H9 (cell line): ENCODE measurements at regions not wholly inside any gene's neighbourhood (a gene's known extent, or its start where the extent isn't known, plus 50 kb on each side); places are given as distances from the start of the nearest gene placed in this dataset.

Experiments used
- DNase-seq: peaks from one replicate; pipeline ENCODE4 v3.0.0-alpha.2; 2017
- H2AFZ ChIP-seq: one replicate; pipeline ENCODE4 v1.6.1; 2013; ENCODE audit warnings: mild to moderate bottlenecking, low read length, control low read depth, moderate library complexity
- H2AK5ac ChIP-seq: 2 replicates; pipeline ENCODE4 v1.6.1; 2013; ENCODE audit warnings: low read length, control low read depth, mixed read lengths; ENCODE audit not compliant: insufficient read length
- H2BK120ac ChIP-seq: one replicate; pipeline ENCODE4 v1.6.1; 2013; ENCODE audit warnings: low read depth, mild to moderate bottlenecking, low read length, control low read depth, inconsistent platforms; ENCODE audit not compliant: poor library complexity, severe bottlenecking
- H2BK12ac ChIP-seq: 2 replicates; pipeline ENCODE4 v1.6.1; 2013; ENCODE audit warnings: low read length, control low read depth, mixed read lengths, low read depth; ENCODE audit not compliant: insufficient read length
- H2BK15ac ChIP-seq: 2 replicates; pipeline ENCODE4 v1.6.1; 2013; ENCODE audit warnings: low read depth, low read length, control low read depth
- H2BK20ac ChIP-seq: one replicate; pipeline ENCODE4 v1.6.1; 2013; ENCODE audit warnings: low read depth, mild to moderate bottlenecking, low read length, control low read depth, inconsistent platforms; ENCODE audit not compliant: poor library complexity, severe bottlenecking
- H2BK5ac ChIP-seq: 2 replicates; pipeline ENCODE4 v1.6.1; 2013; ENCODE audit warnings: low read length, control low read depth, mixed read lengths; ENCODE audit not compliant: insufficient read length
- H3K14ac ChIP-seq: 2 replicates; pipeline ENCODE4 v1.6.1; 2013; ENCODE audit warnings: low read length, control low read depth; ENCODE audit not compliant: insufficient read depth
- H3K18ac ChIP-seq: 2 replicates; pipeline ENCODE4 v1.6.1; 2013; ENCODE audit warnings: low read depth, mild to moderate bottlenecking, mixed read lengths, low read length, control low read depth; ENCODE audit not compliant: insufficient read length
- H3K23ac ChIP-seq: 2 replicates; pipeline ENCODE4 v1.6.1; 2013; ENCODE audit warnings: low read length, control low read depth, mixed read lengths, low read depth; ENCODE audit not compliant: insufficient read length
- H3K23me2 ChIP-seq: 2 replicates; pipeline ENCODE4 v1.6.1; 2013; ENCODE audit warnings: low read depth, mild to moderate bottlenecking, mixed read lengths, low read length, control low read depth; ENCODE audit not compliant: insufficient read length, poor library complexity, severe bottlenecking
- H3K27ac ChIP-seq: 2 replicates; pipeline ENCODE4 v1.5.1; 2013; ENCODE audit warnings: low read length, control low read depth, mixed read lengths, low read depth; ENCODE audit not compliant: insufficient read length
- H3K27me3 ChIP-seq: 2 replicates; pipeline ENCODE4 v1.6.1; 2013; ENCODE audit warnings: low read length, control low read depth, inconsistent platforms; ENCODE audit not compliant: insufficient read depth
- H3K4ac ChIP-seq: 2 replicates; pipeline ENCODE4 v1.6.1; 2013; ENCODE audit warnings: low read depth, mild to moderate bottlenecking, control low read depth, inconsistent platforms, low read length, moderate library complexity
- H3K4me1 ChIP-seq: 2 replicates; pipeline ENCODE4 v1.6.1; 2013; ENCODE audit warnings: low read length, control low read depth, inconsistent platforms; ENCODE audit not compliant: insufficient read depth
- H3K4me2 ChIP-seq: 2 replicates; pipeline ENCODE4 v1.6.1; 2013; ENCODE audit warnings: low read length, control low read depth, mixed read lengths; ENCODE audit not compliant: insufficient read length, insufficient read depth
- H3K56ac ChIP-seq: 2 replicates; pipeline ENCODE4 v1.6.1; 2013; ENCODE audit warnings: low read depth, mild to moderate bottlenecking, mixed read lengths, low read length, control low read depth; ENCODE audit not compliant: insufficient read length
- H3K79me1 ChIP-seq: 2 replicates; pipeline ENCODE4 v1.6.1; 2013; ENCODE audit warnings: low read depth, mild to moderate bottlenecking, moderate library complexity, low read length, control low read depth, inconsistent platforms; ENCODE audit not compliant: insufficient read depth, poor library complexity, severe bottlenecking
- H3K79me2 ChIP-seq: 2 replicates; pipeline ENCODE4 v1.6.1; 2013; ENCODE audit warnings: low read length, control low read depth, inconsistent platforms; ENCODE audit not compliant: insufficient read depth
- H3K9ac ChIP-seq: 2 replicates; pipeline ENCODE4 v1.6.1; 2013; ENCODE audit warnings: low read length, control low read depth, mixed read lengths; ENCODE audit not compliant: insufficient read length; ENCODE audit errors: extremely low read depth
- H3K9me3 ChIP-seq: one replicate; pipeline ENCODE4 v1.6.1; 2013; ENCODE audit warnings: low read depth, low read length, inconsistent platforms; ENCODE audit not compliant: control insufficient read depth
- H3T11ph ChIP-seq: one replicate; pipeline ENCODE4 v1.6.1; 2013; ENCODE audit warnings: mild to moderate bottlenecking, low read length, control low read depth, inconsistent platforms
- H4K20me1 ChIP-seq: one replicate; pipeline ENCODE4 v1.6.1; 2013; ENCODE audit not compliant: control insufficient read depth, insufficient read length, insufficient read depth
- H4K5ac ChIP-seq: 2 replicates; pipeline ENCODE4 v1.6.1; 2013; ENCODE audit warnings: low read depth, mild to moderate bottlenecking, mixed read lengths, low read length, control low read depth; ENCODE audit not compliant: insufficient read length
- H4K8ac ChIP-seq: replicated peaks from 2 replicates; pipeline ENCODE4 v1.6.1; 2013; ENCODE audit warnings: low read length, control low read depth, mixed read lengths, low read depth; ENCODE audit not compliant: insufficient read length
- H4K91ac ChIP-seq: 2 replicates; pipeline ENCODE4 v1.6.1; 2013; ENCODE audit warnings: low read depth, mild to moderate bottlenecking, moderate library complexity, mixed read lengths, low read length, control low read depth; ENCODE audit not compliant: insufficient read length
- H3K27ac Mint-ChIP-seq, 3 experiments: 2 replicates in 2 of 3; 3 replicates in 1 of 3; pipeline ENCODE4 v1.8.0; 2020 to 2021; ENCODE audit warnings: mixed read lengths in 3 of 3, mild to moderate bottlenecking in 1 of 3, moderate library complexity in 1 of 3
- H3K27me3 Mint-ChIP-seq: 2 replicates; pipeline ENCODE4 v1.8.0; 2021; ENCODE audit warnings: low read depth, mild to moderate bottlenecking, moderate library complexity, mixed read lengths
- H3K36me3 Mint-ChIP-seq, 3 experiments: 2 replicates in 2 of 3; 3 replicates in 1 of 3; pipeline ENCODE4 v1.8.0; 2020 to 2021; ENCODE audit warnings: low read depth in 3 of 3, mixed read lengths in 3 of 3; ENCODE audit not compliant: insufficient read depth in 1 of 3
- H3K4me1 Mint-ChIP-seq, 2 experiments: 2 replicates each; pipeline ENCODE4 v1.8.0; 2020; ENCODE audit warnings: mixed read lengths in 2 of 2
- H3K4me3 Mint-ChIP-seq, 2 experiments: 2 replicates in 1 of 2; 3 replicates in 1 of 2; pipeline ENCODE4 v1.8.0; 2020 to 2021; ENCODE audit warnings: mild to moderate bottlenecking in 2 of 2, mixed read lengths in 2 of 2, moderate library complexity in 1 of 2
- H3K9me3 Mint-ChIP-seq, 2 experiments: 2 replicates in 1 of 2; 3 replicates in 1 of 2; pipeline ENCODE4 v1.8.0; 2020; ENCODE audit warnings: mild to moderate bottlenecking in 2 of 2, mixed read lengths in 2 of 2, moderate library complexity in 1 of 2
- CTCF ChIP-seq: fragments of 200-600 bp; sonication (generic); conservative IDR thresholded peaks from 3 replicates; pipeline ENCODE4 v1.8.0; 2021; ENCODE audit warnings: antibody characterized with exemption, mild to moderate bottlenecking
- WGBS: extraction: QIAGEN DNeasy Blood & Tissue Kit; methylation state at CpG from one replicate; pipeline ENCODE4 v1.1.7; 2013; ENCODE audit warnings: missing lambda C conversion rate, low lambda C conversion rate, mixed read lengths; ENCODE audit not compliant: insufficient read length; ENCODE audit errors: extremely low coverage; 5-methylcytosine and 5-hydroxymethylcytosine counted together

GRCh38 chr7:49308787-49309186, 384.4 kb downstream of the CDC14C start:
- Mint-ChIP-seq H3K36me3 (no peaks in the 10 kb centered on the region), H3K4me1 (no peaks in the 10 kb centered on the region; a peak in 1 of 4 replicates), H3K9me3 (peaks cover 0 to 2% of the 10 kb centered on the region in 2 experiments; a peak in 2 of 5 replicates), H3K27ac (0 out of 7 replicates have a peak overlapping the region, but pooled peaks of 1 of the 3 experiments have one; percentile 24), H3K27me3 (no peaks in the 10 kb centered on the region), H3K4me3 (no peak overlapping the region)
- H3K23me2 ChIP-seq: no peaks in the 10 kb centered on the region
- no peak overlapping the region for H4K5ac ChIP-seq
- no peak overlapping the region for H2BK12ac ChIP-seq
- no CpG with 5 or more reads among the region's 2 CpGs for WGBS
- no peak for TF ChIP-seq CTCF
- H4K20me1 ChIP-seq: no peaks in the 10 kb centered on the region
- H3K79me1 ChIP-seq: no peaks in the 10 kb centered on the region
- H2AK5ac ChIP-seq: no peak overlapping the region
- no peak overlapping the region for H3K4me2 ChIP-seq
- H4K8ac ChIP-seq: no peak overlapping the region
- no peak overlapping the region for H2AFZ ChIP-seq
- H3K9me3 ChIP-seq: no peaks in the 10 kb centered on the region
- H4K91ac ChIP-seq: no peak overlapping the region
- no peak overlapping the region for H2BK5ac ChIP-seq
- no peak overlapping the region for H3K56ac ChIP-seq
- no peak overlapping the region for H3K23ac ChIP-seq
- no peaks in the 10 kb centered on the region for H3K79me2 ChIP-seq
- no peak overlapping the region for H2BK20ac ChIP-seq
- no peaks in the 10 kb centered on the region for H3K4me1 ChIP-seq
- H3T11ph ChIP-seq: no peak overlapping the region
- no peak overlapping the region for H2BK120ac ChIP-seq
- no peak overlapping the region for H3K9ac ChIP-seq
- H3K4ac ChIP-seq: no peak overlapping the region
- no peaks in the 10 kb centered on the region for H3K27me3 ChIP-seq
- H3K14ac ChIP-seq: no peak overlapping the region
- no peak overlapping the region for H2BK15ac ChIP-seq
- DNase-seq: no peak
- no peak overlapping the region for H3K27ac ChIP-seq
- no peak overlapping the region for H3K18ac ChIP-seq
